Endothelial cell of umbilical vein (primary cell): ENCODE measurements at regions not wholly inside any gene's neighbourhood (a gene's known extent, or its start where the extent isn't known, plus 50 kb on each side); places are given as distances from the start of the nearest gene placed in this dataset.

Experiments
- BruUV-seq: library from RNA; stranded (reverse); fragments of 400-500 nt; replicated peaks from 2 replicates; lab custom pipeline; 2021; lab: Mats Ljungman, UMichigan
- CTCF ChIA-PET: fragments of 300-600, 350-600 bp; sonication (Branson Sonifier 250); formaldehyde crosslinking; loops from one replicate; lab custom pipeline; 2021; ENCODE audit warnings: antibody characterized with exemption, inconsistent platforms; lab: Charles Lee
- POLR2A ChIA-PET: fragments of 300-600, 350-600 bp; sonication (Branson Sonifier 250); formaldehyde crosslinking; loops from one replicate; lab custom pipeline; 2021; ENCODE audit warnings: antibody characterized with exemption, inconsistent platforms; lab: Charles Lee
- DNase-seq: peaks from one replicate; pipeline ENCODE4 v3.0.0-alpha.2; 2011; ENCODE audit warnings: low read depth, low spot score
- FAIRE-seq: peaks from 2 replicates; lab custom pipeline; 2011; peaks lifted over from hg19 to GRCh38; lab: Jason Lieb, UNC
- H2AFZ ChIP-seq: 2 replicates; pipeline ENCODE4 v1.6.0; 2012; ENCODE audit warnings: low read depth, low read length, control low read depth, inconsistent platforms
- H3K27ac ChIP-seq: 2 replicates; pipeline ENCODE4 v1.5.1; 2011; ENCODE audit warnings: low read depth, mild to moderate bottlenecking, control low read depth, low read length, moderate library complexity; ENCODE audit not compliant: insufficient read depth
- H3K27me3 ChIP-seq, 2 experiments: 2 replicates each; pipeline versions ENCODE4 v1.6.0 to v1.6.1; 2011; ENCODE audit warnings: low read length in 2 of 2, mixed read lengths in 1 of 2; ENCODE audit not compliant: control insufficient read depth in 2 of 2, insufficient read depth in 2 of 2
- H3K36me3 ChIP-seq, 2 experiments: 2 replicates in 1 of 2; 3 replicates in 1 of 2; pipeline ENCODE4 v1.5.1; 2011; ENCODE audit warnings: low read length in 2 of 2, mild to moderate bottlenecking in 1 of 2, moderate library complexity in 1 of 2; ENCODE audit not compliant: control insufficient read depth in 2 of 2, insufficient read depth in 2 of 2; ENCODE audit errors: extremely low read depth in 1 of 2
- H3K4me1 ChIP-seq: 3 replicates; pipeline ENCODE4 v1.5.1; 2011; ENCODE audit warnings: mild to moderate bottlenecking, low read length; ENCODE audit not compliant: control insufficient read depth, insufficient read depth; ENCODE audit errors: extremely low read depth
- H3K4me2 ChIP-seq: 2 replicates; pipeline ENCODE4 v1.6.1; 2011; ENCODE audit warnings: low read length, control low read depth, mixed read lengths; ENCODE audit not compliant: insufficient read depth
- H3K4me3 ChIP-seq, 3 experiments: fragments of 200-600 bp in 1 of 3; sonication (generic), shearing (Covaris generic) in 1 of 3; replicated peaks in 1 of 3; 2 replicates each; pipeline ENCODE4 v1.5.1; 2011 to 2016; ENCODE audit warnings: control low read depth in 3 of 3, low read length in 3 of 3, mild to moderate bottlenecking in 2 of 3, inconsistent platforms in 1 of 3, low read depth in 1 of 3, moderate library complexity in 1 of 3; ENCODE audit not compliant: insufficient read depth in 1 of 3
- H3K79me2 ChIP-seq: 2 replicates; pipeline ENCODE4 v1.6.0; 2012; ENCODE audit warnings: low read length, inconsistent platforms; ENCODE audit not compliant: control insufficient read depth, insufficient read depth
- H3K9ac ChIP-seq: replicated peaks from 2 replicates; pipeline ENCODE3; 2011; ENCODE audit warnings: low read length, control low read depth; ENCODE audit not compliant: insufficient read depth; ENCODE audit errors: extremely low read depth
- H3K9me1 ChIP-seq: replicated peaks from 3 replicates; pipeline ENCODE4 v1.6.0; 2011; ENCODE audit warnings: mild to moderate bottlenecking, low read length; ENCODE audit not compliant: control insufficient read depth, insufficient read depth; ENCODE audit errors: extremely low read depth
- H3K9me3 ChIP-seq: replicated peaks from 2 replicates; pipeline ENCODE4 v1.5.1; 2012; ENCODE audit warnings: low read length, inconsistent platforms; ENCODE audit not compliant: control insufficient read depth, insufficient read depth
- H4K20me1 ChIP-seq: replicated peaks from 2 replicates; pipeline ENCODE3; 2011; ENCODE audit warnings: mild to moderate bottlenecking, low read length; ENCODE audit not compliant: control insufficient read depth, insufficient read depth; ENCODE audit errors: extremely low read depth
- EZH2 ChIP-seq: IDR thresholded peaks from 2 replicates; pipeline ENCODE4 v1.6.1; 2012; ENCODE audit warnings: borderline replicate concordance, low read depth, mild to moderate bottlenecking, moderate library complexity, low read length, inconsistent platforms; ENCODE audit not compliant: severe bottlenecking
- FOS ChIP-seq: IDR thresholded peaks from 2 replicates; pipeline ENCODE4 v1.6.1; 2011; ENCODE audit warnings: mild to moderate bottlenecking, low read length, moderate library complexity, borderline replicate concordance; ENCODE audit not compliant: insufficient read depth
- GATA2 ChIP-seq: IDR thresholded peaks from 2 replicates; pipeline ENCODE4 v1.7.0; 2011; ENCODE audit warnings: low read depth, mild to moderate bottlenecking, moderate library complexity, mixed read lengths, low read length; ENCODE audit not compliant: insufficient read length, insufficient read depth
- JUN ChIP-seq: IDR thresholded peaks from 2 replicates; pipeline ENCODE4 v1.6.1; 2011; ENCODE audit warnings: borderline replicate concordance, low read depth; ENCODE audit not compliant: insufficient read length, insufficient read depth
- MYC ChIP-seq: IDR thresholded peaks from one replicate; pipeline ENCODE4 v1.6.1; 2011; ENCODE audit warnings: mild to moderate bottlenecking, low read depth, low read length
- POLR2A ChIP-seq: IDR thresholded peaks from 2 replicates; pipeline ENCODE4 v1.6.1; 2012; ENCODE audit warnings: low read depth, mild to moderate bottlenecking, control low read depth, low read length
- POLR2AphosphoS5 ChIP-seq: IDR thresholded peaks from 2 replicates; pipeline ENCODE4 v1.6.1; 2012; ENCODE audit warnings: low read depth, mild to moderate bottlenecking, control low read depth, low read length, moderate library complexity; ENCODE audit not compliant: insufficient read depth
- dilution Hi-C: fragments of 300-500 bp; cut with MboI; formaldehyde crosslinking; loops from one replicate; pipeline ENCODE4 v1.15.0; 2019; ENCODE audit warnings: low sequenced_read_pairs; ENCODE audit not compliant: extremely low pct_ligation_motif_present
- intact Hi-C: fragments of 100-400 bp; cut with micrococcal nuclease; formaldehyde crosslinking; loops from one replicate; pipeline ENCODE4 v1.10.0; 2022
- TF ChIP-seq, protein P1 (sequence below): IDR thresholded peaks from 2 replicates; pipeline ENCODE4 v1.6.1; 2011; ENCODE audit not compliant: insufficient read depth, insufficient read length
- TF ChIP-seq, protein P2 (sequence below), 2 donors: IDR thresholded peaks; 1 replicate in 1 of 2; 2 replicates in 1 of 2; pipeline ENCODE4 v1.5.1; 2011; ENCODE audit warnings: low read length in 2 of 2, mild to moderate bottlenecking in 2 of 2, moderate library complexity in 2 of 2, control low read depth in 1 of 2, inconsistent platforms in 1 of 2, low read depth in 1 of 2; ENCODE audit not compliant: insufficient read depth in 1 of 2; ENCODE audit errors: extremely low read depth in 1 of 2

DNA sequence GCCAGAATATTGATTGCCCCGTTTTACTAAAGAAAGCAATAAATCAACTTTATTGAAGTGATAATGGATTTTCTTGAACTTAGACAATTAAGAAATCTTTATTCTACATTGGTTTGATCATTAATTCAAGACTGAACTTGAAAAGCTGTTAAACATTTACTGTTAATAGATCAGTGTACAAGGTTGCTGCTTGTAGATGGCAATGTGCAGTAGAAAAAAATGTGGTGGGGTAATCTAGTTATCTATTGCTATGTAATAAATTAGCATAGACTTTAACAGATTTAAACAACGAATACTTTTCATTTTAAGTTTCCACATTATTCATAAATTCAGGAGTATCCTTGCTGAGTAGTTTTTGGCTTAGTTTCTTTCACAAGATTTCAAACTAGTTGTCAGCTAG lies 612.5 kb downstream of the ACTRT1 start:
- H3K9me1 ChIP-seq = no peaks in the 10 kb centered on the region
- DNase-seq (no peak), FAIRE-seq (no peak)
- dilution Hi-C loops = no loop called here
- no peaks in the 10 kb centered on the region for H3K4me1 ChIP-seq
- H3K27ac ChIP-seq = no peak overlapping the region
- no peak overlapping the region for H2AFZ ChIP-seq
- no peak overlapping the region for H3K4me2 ChIP-seq
- H3K36me3 ChIP-seq = no peaks in the 10 kb centered on the region
- ChIA-PET CTCF (no interaction called here), POLR2A (no interaction called here)
- no peaks in the 10 kb centered on the region for H3K27me3 ChIP-seq
- H3K4me3 ChIP-seq = no peak overlapping the region
- H3K9ac ChIP-seq = no peak overlapping the region
- H4K20me1 ChIP-seq = no peaks in the 10 kb centered on the region
- TF ChIP-seq, protein P1, sequence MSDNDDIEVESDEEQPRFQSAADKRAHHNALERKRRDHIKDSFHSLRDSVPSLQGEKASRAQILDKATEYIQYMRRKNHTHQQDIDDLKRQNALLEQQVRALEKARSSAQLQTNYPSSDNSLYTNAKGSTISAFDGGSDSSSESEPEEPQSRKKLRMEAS = no peak
- TF ChIP-seq MYC (no peak), GATA2 (no peak), EZH2 (no peak), POLR2A (no peak), POLR2AphosphoS5 (no peak), FOS (no peak), JUN (no peak)
- TF ChIP-seq, protein P2, sequence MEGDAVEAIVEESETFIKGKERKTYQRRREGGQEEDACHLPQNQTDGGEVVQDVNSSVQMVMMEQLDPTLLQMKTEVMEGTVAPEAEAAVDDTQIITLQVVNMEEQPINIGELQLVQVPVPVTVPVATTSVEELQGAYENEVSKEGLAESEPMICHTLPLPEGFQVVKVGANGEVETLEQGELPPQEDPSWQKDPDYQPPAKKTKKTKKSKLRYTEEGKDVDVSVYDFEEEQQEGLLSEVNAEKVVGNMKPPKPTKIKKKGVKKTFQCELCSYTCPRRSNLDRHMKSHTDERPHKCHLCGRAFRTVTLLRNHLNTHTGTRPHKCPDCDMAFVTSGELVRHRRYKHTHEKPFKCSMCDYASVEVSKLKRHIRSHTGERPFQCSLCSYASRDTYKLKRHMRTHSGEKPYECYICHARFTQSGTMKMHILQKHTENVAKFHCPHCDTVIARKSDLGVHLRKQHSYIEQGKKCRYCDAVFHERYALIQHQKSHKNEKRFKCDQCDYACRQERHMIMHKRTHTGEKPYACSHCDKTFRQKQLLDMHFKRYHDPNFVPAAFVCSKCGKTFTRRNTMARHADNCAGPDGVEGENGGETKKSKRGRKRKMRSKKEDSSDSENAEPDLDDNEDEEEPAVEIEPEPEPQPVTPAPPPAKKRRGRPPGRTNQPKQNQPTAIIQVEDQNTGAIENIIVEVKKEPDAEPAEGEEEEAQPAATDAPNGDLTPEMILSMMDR (IDR thresholded peaks at IDR 0.05; ENCODE audit: extremely low read depth in 1 of 2, insufficient read depth in 1 of 2, low read depth in 1 of 2, low read length in 2 of 2) = no peak
- intact Hi-C loops = no loop called here
- no peaks in the 10 kb centered on the region for H3K9me3 ChIP-seq
- H3K79me2 ChIP-seq = no peaks in the 10 kb centered on the region
- BruUV-seq = no TSS peak
